ENCODE measurements at regions not wholly inside any gene's neighbourhood (a gene's known extent, or its start where the extent isn't known, plus 50 kb on each side); places are given as distances from the start of the nearest gene placed in this dataset.

DNA sequence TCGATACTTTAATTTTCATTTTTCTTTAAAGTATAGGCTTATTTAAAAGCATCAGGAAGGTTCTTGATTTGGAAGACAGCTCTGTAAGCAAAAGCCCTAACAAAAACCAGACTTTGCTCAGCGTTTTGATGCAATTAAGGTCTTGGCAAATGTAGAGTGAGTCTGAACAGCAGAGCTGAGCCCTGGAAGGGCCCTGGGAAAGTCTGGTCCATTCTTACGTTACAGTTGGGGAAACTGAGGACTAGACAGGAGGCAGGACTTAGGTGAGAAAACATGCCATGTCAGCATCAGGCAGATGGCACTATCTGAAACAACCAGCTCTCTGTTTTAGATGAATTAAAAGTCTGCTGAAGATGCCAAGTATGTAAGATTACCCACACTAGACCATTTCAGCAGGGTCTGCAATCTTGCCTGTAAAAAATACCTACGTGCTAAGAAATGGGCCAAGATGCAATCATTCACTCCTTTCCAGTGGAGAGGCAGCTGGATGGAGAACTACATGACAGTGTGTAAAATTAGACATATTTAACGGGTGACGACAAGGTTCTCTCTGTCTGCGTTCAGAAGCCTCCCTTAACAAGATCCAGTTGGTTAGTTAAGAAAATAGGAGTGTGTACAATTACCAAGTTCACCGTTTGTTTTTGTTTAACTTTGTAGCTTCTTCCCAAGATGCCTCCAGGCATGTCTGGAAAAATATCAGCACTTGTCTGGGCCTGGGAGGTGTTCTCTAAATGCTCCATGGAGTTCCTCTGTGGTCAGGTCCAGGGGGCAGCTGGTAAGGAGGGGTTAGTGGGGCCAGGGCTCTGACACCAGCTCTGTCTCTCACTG lies 502.3 kb upstream of the ZMIZ1 start:
- no peak for DNase-seq (ENCODE audit: low read depth)

GRCh38 chr10:78567680-78568455 lies 500.9 kb upstream of the ZMIZ1 start:
- no peak for DNase-seq (ENCODE audit: low read depth)

DNA sequence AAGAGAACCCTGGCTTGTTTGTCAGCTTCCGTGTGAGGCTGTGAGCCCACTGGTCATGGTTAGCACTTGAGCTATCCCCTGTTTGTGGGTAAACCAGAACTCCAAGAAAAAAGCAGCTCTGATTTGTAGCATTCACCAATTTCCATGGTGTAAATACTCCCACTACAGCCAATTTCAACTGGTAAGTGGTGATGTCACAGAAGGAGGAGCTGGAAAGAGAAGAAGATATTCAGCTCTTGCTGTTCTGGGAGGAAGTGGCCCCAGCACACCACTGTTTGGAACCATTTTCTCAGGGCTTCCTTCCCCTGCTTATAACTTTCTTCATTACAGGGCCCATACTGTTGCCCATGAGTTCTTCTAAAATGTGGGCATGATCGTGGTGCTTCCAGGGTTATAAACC lies 500.1 kb upstream of the ZMIZ1 start:
- DNase-seq (ENCODE audit: low read depth) = no peak

DNA sequence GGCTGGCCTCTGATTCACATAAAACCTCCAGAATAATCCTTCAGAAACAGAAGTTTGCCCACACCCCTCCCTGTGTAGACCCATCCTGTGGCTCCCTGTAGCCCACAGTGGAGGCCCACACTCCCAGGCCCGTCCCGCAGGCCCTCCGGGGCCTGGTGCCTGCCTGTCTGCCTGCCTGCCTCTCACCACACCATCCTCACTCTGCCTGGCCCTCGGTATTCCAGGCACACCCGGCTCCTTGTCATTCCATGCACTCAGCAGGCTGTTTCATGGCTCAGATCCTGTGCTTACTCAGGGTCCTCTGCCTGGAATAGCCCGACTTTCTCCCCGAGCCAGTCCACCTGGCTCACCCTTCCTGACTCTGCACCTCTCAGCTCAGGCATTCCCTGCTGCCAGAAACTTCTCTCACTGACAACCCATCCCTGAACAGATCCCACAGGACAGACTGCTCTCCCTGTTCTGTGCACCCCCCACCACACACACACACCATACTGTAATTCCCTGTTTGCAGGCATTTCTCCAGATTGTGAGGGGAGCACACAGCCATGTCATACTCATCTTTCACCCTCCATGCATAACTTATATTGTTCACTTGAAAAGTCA lies 498.0 kb upstream of the ZMIZ1 start:
- DNase-seq (ENCODE audit: low read depth) = no peak

GRCh38 chr10:78571286-78571685 lies 497.5 kb upstream of the ZMIZ1 start:
- no peak for DNase-seq (ENCODE audit: low read depth)

DNA sequence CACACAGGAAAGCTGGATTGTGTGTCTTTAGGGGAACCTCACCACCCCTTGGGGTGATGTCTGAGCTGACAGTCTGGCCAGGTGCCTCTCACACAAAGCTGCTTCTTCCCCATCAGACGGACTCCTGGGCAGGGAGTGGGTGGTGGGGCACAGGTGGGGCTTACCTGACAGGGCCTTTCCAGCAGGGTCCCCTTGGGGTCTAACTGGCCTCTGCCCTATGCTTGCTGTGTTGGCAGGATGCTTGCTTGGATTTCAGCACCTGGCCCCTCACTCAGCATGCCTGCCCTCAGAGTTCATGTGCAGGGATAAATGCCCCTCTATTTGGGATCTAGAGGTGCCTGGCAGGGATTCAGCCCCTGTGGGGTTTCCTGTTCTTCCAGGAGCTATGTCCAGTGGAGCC lies 496.9 kb upstream of the ZMIZ1 start:
- no peak for DNase-seq (ENCODE audit: low read depth)

- no peak for DNase-seq (ENCODE audit: low read depth)
Observed at GRCh38 chr10:78572565-78572964, 496.2 kb upstream of the ZMIZ1 start.

DNA sequence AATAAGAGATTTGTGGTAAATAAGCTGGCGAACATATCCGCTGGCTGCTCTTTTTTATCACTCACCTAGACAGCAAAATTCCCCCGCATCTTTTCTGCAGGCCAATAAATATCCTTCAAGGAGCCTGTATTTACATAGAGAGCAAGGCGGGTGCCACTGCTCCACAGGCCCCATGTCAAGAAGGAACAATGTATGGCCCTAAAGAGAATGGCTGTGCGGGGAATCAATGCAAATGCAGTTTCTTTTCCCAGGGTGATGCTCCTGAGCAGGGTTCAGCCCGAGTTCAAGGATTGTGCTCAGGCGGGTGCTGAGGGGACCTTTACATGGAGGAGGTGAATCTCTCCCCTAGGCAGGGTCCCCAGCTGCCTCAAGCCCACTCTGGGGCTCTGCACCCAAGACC lies 494.2 kb upstream of the ZMIZ1 start:
- DNase-seq (ENCODE audit: low read depth) = no peak

GRCh38 chr10:78575400-78575799 lies 493.4 kb upstream of the ZMIZ1 start:
- no peak for DNase-seq (ENCODE audit: low read depth)

- no peak for DNase-seq (ENCODE audit: low read depth)
Observed at GRCh38 chr10:78576276-78576675, 492.5 kb upstream of the ZMIZ1 start.

- DNase-seq (ENCODE audit: low read depth) = no peak
Observed at GRCh38 chr10:78577712-78578111, 491.1 kb upstream of the ZMIZ1 start.

GRCh38 chr10:78578929-78579328 lies 489.8 kb upstream of the ZMIZ1 start:
- DNase-seq (ENCODE audit: low read depth) = no peak

DNA sequence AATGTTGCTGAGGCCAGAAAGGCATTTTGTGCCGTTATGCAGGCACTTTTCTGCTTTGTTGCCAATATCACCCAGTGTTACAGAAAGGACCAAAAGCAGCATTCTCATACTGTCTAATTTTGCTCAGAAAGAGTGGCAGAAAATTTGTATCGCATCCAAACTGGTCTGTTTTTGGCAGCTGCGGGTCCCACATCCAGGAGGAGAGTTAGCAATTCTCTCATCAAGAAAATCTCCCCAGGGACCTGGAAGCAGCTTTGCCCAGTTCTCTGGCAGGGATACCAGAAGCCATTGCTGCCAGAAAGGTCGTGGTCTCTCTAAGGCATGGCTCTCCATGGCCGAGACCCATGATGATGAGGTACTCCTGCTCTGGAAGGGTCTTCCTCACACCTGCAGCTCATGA lies 489.2 kb upstream of the ZMIZ1 start:
- no peak for DNase-seq (ENCODE audit: low read depth)

- no peak for DNase-seq (ENCODE audit: low read depth)
Observed at GRCh38 chr10:78579995-78580394, 488.8 kb upstream of the ZMIZ1 start.

DNA sequence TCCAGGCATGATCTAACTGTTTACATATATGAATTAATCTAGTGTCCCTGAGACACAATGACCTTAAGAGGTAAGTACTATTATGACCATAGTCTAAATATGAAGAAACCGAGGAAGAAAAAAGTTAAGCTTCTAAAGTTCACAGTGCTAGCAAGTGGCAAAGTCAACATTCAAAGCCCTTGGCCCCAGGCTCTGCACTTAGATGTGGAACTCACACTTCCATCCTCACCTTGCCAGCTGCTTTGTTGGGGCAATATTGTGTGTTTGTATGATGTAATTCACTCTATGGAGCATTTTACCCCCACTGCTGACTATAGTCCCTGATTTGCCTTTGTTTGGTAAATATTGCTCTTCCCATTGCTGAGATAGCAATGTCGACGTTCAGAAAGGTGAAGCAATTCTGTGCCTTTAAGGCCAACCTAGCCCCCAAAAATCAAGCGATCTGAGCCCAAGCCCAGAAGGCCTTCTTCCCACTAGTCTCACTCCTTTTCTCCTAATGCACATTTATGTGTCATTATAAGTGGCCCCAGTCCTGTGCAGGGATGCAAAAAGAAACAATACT lies 487.6 kb upstream of the ZMIZ1 start:
- no peak for DNase-seq (ENCODE audit: low read depth)

GRCh38 chr10:78582540-78582939 lies 486.2 kb upstream of the ZMIZ1 start:
- DNase-seq (ENCODE audit: low read depth) = no peak

DNA sequence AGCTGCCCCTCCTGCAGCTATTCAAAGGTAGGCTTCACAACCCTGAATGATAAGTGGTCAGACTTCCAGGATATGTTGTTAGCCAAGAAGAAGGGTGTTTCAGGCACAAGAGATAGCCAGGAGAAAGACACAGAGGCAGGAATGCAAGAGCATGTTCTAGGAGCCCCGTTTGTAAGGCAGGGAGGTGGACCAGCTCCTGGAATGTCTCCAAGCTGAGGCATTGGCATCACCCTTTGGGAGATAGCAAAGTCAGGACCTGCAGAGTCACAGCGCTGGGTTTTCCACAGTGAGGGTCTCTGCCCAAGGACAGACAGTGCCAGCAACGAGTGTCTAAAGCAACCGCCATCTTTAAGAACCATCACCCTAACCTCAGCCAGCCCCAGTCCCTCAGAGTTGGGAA lies 484.5 kb upstream of the ZMIZ1 start:
- DNase-seq (ENCODE audit: low read depth) = no peak

DNA sequence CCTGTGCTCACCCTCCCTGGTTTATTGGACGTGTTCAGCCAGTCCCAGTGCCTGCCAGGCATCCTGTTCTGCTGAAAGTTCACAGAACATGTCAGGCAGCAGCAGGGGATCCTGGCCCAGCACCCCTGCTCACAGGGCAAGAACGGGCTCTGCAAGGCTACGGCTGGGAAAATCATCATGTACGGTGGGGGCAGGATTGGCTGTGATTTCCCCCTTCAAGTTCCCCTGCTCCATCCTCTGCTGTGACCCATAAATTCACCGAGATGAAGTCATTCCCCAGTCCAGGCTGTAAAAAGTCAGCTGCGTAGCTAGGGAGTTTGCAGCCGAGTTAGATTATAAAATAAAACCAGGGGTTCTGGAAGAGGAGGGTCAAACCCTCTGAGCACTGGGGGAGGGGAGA lies 484.1 kb upstream of the ZMIZ1 start:
- no peak for DNase-seq (ENCODE audit: low read depth)

GRCh38 chr10:78585952-78586351 lies 482.8 kb upstream of the ZMIZ1 start:
- DNase-seq (ENCODE audit: low read depth) = no peak

DNA sequence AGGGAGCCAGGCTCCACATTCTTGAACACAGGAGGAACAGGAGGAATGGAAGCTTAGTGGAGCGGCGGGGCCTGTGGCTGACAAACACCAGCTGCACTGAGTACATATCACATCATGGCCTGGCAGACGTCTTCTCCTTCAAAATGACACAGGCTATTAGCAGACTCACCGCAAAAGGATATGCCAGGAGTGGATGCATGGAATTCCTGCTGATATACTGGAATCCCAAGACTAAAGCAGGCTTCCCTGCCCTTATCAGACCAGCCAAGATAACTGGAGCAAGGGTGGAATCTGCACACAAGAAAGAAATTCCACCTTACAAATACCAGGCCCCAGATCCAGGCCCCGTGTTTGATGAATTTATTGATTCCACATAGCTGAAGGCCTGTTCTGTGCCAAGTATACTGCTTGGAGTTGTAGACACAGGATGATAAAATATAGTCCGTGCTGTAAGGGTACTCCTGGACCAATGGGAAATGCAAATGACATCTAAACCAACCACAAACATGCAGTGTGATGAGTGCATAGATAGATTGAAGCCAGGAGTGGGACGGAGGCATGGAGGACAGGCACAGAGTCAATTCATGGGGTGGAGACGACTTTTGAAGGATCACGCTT lies 480.5 kb upstream of the ZMIZ1 start:
- no peak for DNase-seq (ENCODE audit: low read depth)

GRCh38 chr10:78589687-78590086 lies 479.1 kb upstream of the ZMIZ1 start:
- no peak for DNase-seq (ENCODE audit: low read depth)

DNA sequence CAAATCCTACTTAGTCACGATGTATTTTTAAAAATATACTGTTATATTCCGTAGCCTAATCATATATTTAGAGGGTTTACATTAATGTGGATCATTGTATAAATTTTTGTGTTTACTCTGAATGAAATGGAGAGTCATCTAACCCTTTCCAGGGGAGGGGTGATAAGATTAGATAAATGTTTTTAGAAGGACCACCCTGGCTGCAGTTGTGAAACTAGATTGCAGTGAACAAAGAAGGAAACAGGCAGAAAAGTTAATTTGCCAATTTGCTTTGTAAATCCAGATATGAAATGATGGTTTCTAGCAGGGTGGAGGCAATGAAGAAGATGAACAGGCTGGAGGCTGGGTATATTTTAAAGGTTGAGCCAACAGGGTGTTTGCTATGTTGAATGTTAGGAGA lies 477.7 kb upstream of the ZMIZ1 start:
- no peak for DNase-seq (ENCODE audit: low read depth)

All from activated gamma-delta T cell treated with anti-CD3 and anti-CD28 coated beads, Interleukin-2, amount 50 U/mL, for 16 hours (primary cell).